ENCODE measurements at regions not wholly inside any gene's neighbourhood (a gene's known extent, or its start where the extent isn't known, plus 50 kb on each side); places are given as distances from the start of the nearest gene placed in this dataset.

- TF ChIP-seq, protein P1, sequence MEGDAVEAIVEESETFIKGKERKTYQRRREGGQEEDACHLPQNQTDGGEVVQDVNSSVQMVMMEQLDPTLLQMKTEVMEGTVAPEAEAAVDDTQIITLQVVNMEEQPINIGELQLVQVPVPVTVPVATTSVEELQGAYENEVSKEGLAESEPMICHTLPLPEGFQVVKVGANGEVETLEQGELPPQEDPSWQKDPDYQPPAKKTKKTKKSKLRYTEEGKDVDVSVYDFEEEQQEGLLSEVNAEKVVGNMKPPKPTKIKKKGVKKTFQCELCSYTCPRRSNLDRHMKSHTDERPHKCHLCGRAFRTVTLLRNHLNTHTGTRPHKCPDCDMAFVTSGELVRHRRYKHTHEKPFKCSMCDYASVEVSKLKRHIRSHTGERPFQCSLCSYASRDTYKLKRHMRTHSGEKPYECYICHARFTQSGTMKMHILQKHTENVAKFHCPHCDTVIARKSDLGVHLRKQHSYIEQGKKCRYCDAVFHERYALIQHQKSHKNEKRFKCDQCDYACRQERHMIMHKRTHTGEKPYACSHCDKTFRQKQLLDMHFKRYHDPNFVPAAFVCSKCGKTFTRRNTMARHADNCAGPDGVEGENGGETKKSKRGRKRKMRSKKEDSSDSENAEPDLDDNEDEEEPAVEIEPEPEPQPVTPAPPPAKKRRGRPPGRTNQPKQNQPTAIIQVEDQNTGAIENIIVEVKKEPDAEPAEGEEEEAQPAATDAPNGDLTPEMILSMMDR (conservative IDR thresholded peaks at IDR 0.05; ENCODE audit: low read depth, low read length), result no peak
- DNase-seq (ENCODE audit: low read depth), result peak; percentile 60
- H3K4me3 ChIP-seq (ENCODE audit: low read depth, low read length), result no peak overlapping the region
These were observed 904.2 kb upstream of the MIR17HG start for GRCh38 chr13:90443268-90443667.

- TF ChIP-seq, protein P1 (conservative IDR thresholded peaks at IDR 0.05; ENCODE audit: low read depth, low read length), result no peak
- no peak overlapping the region for H3K4me3 ChIP-seq (ENCODE audit: low read depth, low read length)
- DNase-seq (ENCODE audit: low read depth), result no peak
These were observed 903.3 kb upstream of the MIR17HG start for GRCh38 chr13:90444232-90444631.

- DNase-seq (ENCODE audit: low read depth), result peak; percentile 91
- no peak overlapping the region for H3K4me3 ChIP-seq (ENCODE audit: low read depth, low read length)
These were observed 902.3 kb upstream of the MIR17HG start for GRCh38 chr13:90445179-90445578.

DNA sequence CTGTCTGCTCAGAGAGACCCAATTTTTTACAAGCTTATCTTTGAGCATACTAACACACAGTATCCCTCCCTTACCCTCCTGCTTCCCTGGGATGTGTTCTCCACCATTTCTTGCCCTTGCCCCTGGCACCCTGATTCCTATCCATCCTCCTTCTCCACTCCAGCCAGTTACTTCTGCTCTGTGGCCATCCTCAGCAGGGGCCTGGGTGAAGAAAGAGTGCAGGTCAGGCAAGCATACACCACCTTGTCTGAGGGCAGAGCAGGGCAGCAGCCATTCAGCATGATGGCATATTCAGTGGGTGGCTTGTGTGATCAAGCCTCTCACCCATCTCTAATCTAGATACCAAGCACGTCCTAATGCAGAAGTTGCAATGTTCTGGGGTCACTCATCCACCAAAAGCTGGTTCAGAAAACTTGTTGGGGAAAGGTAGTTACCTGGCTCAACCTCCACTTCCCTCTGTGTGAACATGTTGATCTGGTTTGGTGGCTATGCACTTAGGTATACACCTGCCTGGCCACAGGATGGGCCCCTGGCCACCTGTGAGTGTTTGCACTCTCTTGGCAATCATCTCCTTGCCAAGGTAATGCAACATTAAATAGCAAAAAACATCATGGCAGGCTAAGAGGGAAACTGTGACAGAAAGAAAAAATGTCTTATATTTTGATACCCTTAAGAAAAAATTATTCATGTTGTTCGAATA, 900.3 kb upstream of the MIR17HG start:
- H3K4me3 ChIP-seq (ENCODE audit: low read depth, low read length), result no peak overlapping the region
- TF ChIP-seq, protein P1 (conservative IDR thresholded peaks at IDR 0.05; ENCODE audit: low read depth, low read length), result no peak
- no peak for DNase-seq (ENCODE audit: low read depth)

More at GRCh38 chr13:90445179-90445578, 902.3 kb upstream of the MIR17HG start:
- TF ChIP-seq, protein P1 (conservative IDR thresholded peaks at IDR 0.05; ENCODE audit: low read depth, low read length), result no peak

DNA sequence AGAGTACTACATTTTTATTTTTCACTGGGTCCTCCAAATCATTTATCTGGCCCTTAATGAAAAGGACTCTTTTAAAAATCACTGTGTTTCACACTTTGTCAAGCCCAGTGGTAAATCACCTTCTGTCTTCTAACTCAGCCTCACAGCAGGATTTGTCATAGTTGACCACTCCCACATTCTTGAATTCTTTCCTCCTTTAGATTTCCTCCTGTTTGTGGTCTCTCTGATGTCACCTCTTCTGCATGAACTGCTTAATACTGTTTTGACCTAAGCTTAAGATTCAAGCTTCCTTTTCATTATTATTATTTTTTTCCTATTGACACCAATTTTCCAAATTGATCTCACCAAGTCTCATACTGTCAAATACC, 899.8 kb upstream of the MIR17HG start:
- TF ChIP-seq, protein P1 (conservative IDR thresholded peaks at IDR 0.05; ENCODE audit: low read depth, low read length), result no peak
- no peak overlapping the region for H3K4me3 ChIP-seq (ENCODE audit: low read depth, low read length)
- peak; percentile 81 for DNase-seq (ENCODE audit: low read depth)

GRCh38 chr13:90448466-90449037, 898.9 kb upstream of the MIR17HG start:
- no peak overlapping the region for H3K4me3 ChIP-seq (ENCODE audit: low read depth, low read length)
- no peak for DNase-seq (ENCODE audit: low read depth)

More at GRCh38 chr13:90448466-90449037, 898.9 kb upstream of the MIR17HG start:
- TF ChIP-seq, protein P1 (conservative IDR thresholded peaks at IDR 0.05; ENCODE audit: low read depth, low read length), result no peak

All from epithelial cell of proximal tubule (primary cell).